ENCODE measurements at regions not wholly inside any gene's neighbourhood (a gene's known extent, or its start where the extent isn't known, plus 50 kb on each side); places are given as distances from the start of the nearest gene placed in this dataset.
"Not testable (repeated sequence)": the region's sequence is repeated elsewhere in the genome, so short reads cannot be mapped to it uniquely, and the experiment has no call there.

DNA sequence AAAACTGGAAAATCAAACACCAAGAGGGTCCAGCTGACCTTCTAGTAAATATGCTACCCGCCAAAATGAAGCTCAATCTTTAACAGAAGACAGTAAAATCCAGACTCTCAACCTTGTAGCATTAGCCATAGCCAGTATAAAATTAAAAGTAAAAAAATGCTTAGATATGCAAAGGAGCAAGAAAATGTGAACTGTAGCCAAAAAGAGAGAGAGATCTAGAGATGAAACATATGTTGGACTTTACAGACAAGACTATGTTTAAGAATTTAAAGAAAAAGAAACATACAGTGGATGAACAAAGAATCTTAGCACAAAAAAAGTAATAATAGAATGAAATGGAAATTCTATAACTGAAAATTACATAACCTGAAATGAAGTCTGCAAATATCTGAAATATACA, 344.5 kb downstream of the LRATD1 start:
- Histone ChIP-seq H3K9me3 (ENCODE audit: control insufficient read depth, insufficient read depth, low read length) (no peaks in the 10 kb centered on the region), H3K4me3 (ENCODE audit: low read depth, low read length) (no peak overlapping the region), H3K27me3 (ENCODE audit: control insufficient read depth, insufficient read depth, low read length) (no peaks in the 10 kb centered on the region), H3K36me3 (ENCODE audit: control insufficient read depth, insufficient read depth, low read length) (no peaks in the 10 kb centered on the region), H3K4me1 (ENCODE audit: control insufficient read depth, insufficient read depth, low read length) (no peaks in the 10 kb centered on the region), H3K27ac (ENCODE audit: low read depth, low read length) (no peak overlapping the region)
- WGBS (ENCODE audit: insufficient coverage): no CpG with 5 or more reads among the region's 1 CpG
- DNase-seq (ENCODE audit: low read depth in 4 of 6, low spot score in 6 of 6): peak in 1 of 6 donors; percentile 17

DNA sequence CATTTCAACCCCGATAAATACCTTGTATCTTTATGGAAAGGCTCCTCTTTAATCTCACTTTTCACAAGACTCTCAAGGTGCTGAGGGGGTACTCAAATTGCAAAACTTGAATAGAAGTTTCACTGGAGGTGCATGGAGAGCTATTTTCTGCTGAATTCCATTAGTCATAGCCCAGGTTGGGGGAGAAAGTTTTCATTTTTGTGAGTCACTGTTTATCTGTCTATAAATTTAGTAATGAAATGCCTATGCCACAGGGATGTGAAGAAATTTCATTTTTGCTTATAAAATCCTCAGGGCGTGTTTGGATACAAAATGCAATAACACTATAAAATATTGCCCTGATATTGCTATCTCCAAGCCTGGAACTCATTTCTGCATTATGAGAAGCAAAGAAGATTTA, 346.3 kb downstream of the LRATD1 start:
- H3K4me1 ChIP-seq (ENCODE audit: control insufficient read depth, insufficient read depth, low read length): no peaks in the 10 kb centered on the region
- no peak overlapping the region for H3K27ac ChIP-seq (ENCODE audit: low read depth, low read length)
- H3K36me3 ChIP-seq (ENCODE audit: control insufficient read depth, insufficient read depth, low read length): no peaks in the 10 kb centered on the region
- H3K27me3 ChIP-seq (ENCODE audit: control insufficient read depth, insufficient read depth, low read length): no peaks in the 10 kb centered on the region
- no CpG with 5 or more reads among the region's 2 CpGs for whole genome bisulfite sequencing (ENCODE audit: insufficient coverage)
- H3K9me3 ChIP-seq (ENCODE audit: control insufficient read depth, insufficient read depth, low read length): no peaks in the 10 kb centered on the region
- H3K4me3 ChIP-seq (ENCODE audit: low read depth, low read length): no peak overlapping the region
- DNase-seq (ENCODE audit: low read depth in 4 of 6, low spot score in 6 of 6): no peak

DNA sequence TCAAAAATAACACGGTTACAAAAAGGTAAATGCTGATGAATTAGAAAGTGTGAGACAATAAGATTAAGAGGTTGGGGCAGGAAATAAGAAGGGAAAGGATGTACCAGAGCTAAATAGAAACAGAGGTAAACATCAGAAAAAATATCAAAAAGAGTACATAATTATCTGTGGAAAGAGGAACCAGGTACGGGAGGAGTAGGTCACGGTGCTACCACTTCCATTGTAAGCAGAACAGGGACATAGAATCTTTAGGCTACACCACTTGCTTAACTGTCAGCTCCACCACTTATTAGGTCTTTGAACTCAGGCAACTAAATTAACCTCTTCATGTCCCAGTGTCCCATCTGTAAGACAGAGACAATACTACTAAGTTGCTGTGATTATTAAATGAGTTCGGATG, 350.3 kb downstream of the LRATD1 start:
- H3K9me3 ChIP-seq (ENCODE audit: control insufficient read depth, insufficient read depth, low read length): no peaks in the 10 kb centered on the region
- no peak overlapping the region for H3K27ac ChIP-seq (ENCODE audit: low read depth, low read length)
- no peak for DNase-seq (ENCODE audit: low read depth in 4 of 6, low spot score in 6 of 6)
- no peaks in the 10 kb centered on the region for H3K36me3 ChIP-seq (ENCODE audit: control insufficient read depth, insufficient read depth, low read length)
- H3K4me1 ChIP-seq (ENCODE audit: control insufficient read depth, insufficient read depth, low read length): no peaks in the 10 kb centered on the region
- no peaks in the 10 kb centered on the region for H3K27me3 ChIP-seq (ENCODE audit: control insufficient read depth, insufficient read depth, low read length)
- no peak overlapping the region for H3K4me3 ChIP-seq (ENCODE audit: low read depth, low read length)
- WGBS (ENCODE audit: insufficient coverage): no CpG with 5 or more reads among the region's 4 CpGs

DNA sequence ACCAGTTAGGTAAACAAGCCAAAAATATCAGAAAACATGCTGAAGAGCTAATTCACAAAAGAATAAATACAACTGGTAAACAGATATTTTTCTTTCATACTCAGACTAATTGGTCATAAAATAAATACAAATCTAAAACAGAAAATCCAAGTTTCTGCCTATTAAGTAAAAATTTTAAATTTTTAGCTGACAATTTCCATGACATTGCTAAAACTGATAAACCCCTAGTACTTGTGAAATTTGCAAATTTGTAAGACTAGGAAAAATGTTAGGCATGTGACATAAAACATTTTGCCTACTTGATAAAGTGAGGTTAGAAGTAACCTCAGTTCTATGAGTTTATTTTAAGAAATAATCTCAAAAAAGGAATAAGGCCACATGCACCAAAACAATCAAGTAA, 356.1 kb downstream of the LRATD1 start:
- Histone ChIP-seq H3K9me3 (ENCODE audit: control insufficient read depth, insufficient read depth, low read length) (no peaks in the 10 kb centered on the region), H3K4me3 (ENCODE audit: low read depth, low read length) (no peak overlapping the region), H3K4me1 (ENCODE audit: control insufficient read depth, insufficient read depth, low read length) (no peaks in the 10 kb centered on the region), H3K36me3 (ENCODE audit: control insufficient read depth, insufficient read depth, low read length) (no peaks in the 10 kb centered on the region), H3K27ac (ENCODE audit: low read depth, low read length) (no peak overlapping the region), H3K27me3 (ENCODE audit: control insufficient read depth, insufficient read depth, low read length) (no peaks in the 10 kb centered on the region)
- DNase-seq (ENCODE audit: low read depth in 4 of 6, low spot score in 6 of 6): no peak

DNA sequence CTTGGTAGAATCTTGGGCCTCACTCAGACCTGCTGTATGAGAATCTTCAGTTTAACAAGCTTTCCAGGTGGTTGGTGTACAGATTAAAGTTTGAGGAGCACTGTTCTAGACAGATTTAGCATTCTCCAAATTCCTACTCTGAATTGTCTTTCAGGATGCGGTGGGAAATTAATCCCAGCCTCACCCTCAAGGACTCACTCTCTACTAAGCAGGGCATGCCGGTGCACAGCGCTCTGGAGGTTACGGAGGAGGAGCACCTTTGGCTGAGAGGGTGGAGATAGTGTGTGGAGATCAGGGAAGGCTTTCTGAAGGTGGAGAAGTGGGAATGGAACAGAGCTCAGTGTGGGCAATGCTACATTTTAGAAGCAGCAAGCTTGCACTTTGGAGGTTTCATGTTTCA, 359.2 kb downstream of the LRATD1 start:
- Histone ChIP-seq H3K4me3 (ENCODE audit: low read depth, low read length) (no peak overlapping the region), H3K27ac (ENCODE audit: low read depth, low read length) (no peak overlapping the region), H3K36me3 (ENCODE audit: control insufficient read depth, insufficient read depth, low read length) (no peaks in the 10 kb centered on the region), H3K4me1 (ENCODE audit: control insufficient read depth, insufficient read depth, low read length) (no peaks in the 10 kb centered on the region), H3K27me3 (ENCODE audit: control insufficient read depth, insufficient read depth, low read length) (no peaks in the 10 kb centered on the region), H3K9me3 (ENCODE audit: control insufficient read depth, insufficient read depth, low read length) (no peaks in the 10 kb centered on the region)
- 92% methylated on average over 2 of the region's 4 CpGs for WGBS (ENCODE audit: insufficient coverage)
- no peak for DNase-seq (ENCODE audit: low read depth in 4 of 6, low spot score in 6 of 6)

DNA sequence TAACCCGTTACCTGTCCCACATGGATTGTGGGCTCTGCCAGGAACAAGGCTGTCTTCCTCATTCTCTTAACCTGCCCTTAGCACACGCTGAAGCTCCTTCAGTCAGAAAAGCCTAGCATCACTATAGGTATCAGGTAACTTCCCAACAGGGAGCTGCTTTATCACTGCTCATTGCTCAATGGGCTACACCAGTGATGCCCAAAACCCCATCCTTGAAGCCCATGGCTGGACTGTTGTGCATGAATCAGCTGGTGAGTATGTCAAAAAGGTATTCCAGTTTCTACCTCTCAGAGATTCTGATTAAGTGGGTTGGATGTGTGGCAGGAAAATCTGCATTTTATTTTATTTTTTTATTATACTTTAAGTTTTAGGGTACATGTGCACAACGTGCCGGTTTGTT, 362.2 kb downstream of the LRATD1 start:
- no peak overlapping the region for H3K27ac ChIP-seq (ENCODE audit: low read depth, low read length)
- H3K27me3 ChIP-seq (ENCODE audit: control insufficient read depth, insufficient read depth, low read length): no peaks in the 10 kb centered on the region
- no peaks in the 10 kb centered on the region for H3K4me1 ChIP-seq (ENCODE audit: control insufficient read depth, insufficient read depth, low read length)
- WGBS (ENCODE audit: insufficient coverage): 76% methylated on average over 2 of the region's 4 CpGs
- no peak for DNase-seq (ENCODE audit: low read depth in 4 of 6, low spot score in 6 of 6)
- no peaks in the 10 kb centered on the region for H3K36me3 ChIP-seq (ENCODE audit: control insufficient read depth, insufficient read depth, low read length)
- no peaks in the 10 kb centered on the region for H3K9me3 ChIP-seq (ENCODE audit: control insufficient read depth, insufficient read depth, low read length)
- no peak overlapping the region for H3K4me3 ChIP-seq (ENCODE audit: low read depth, low read length)

DNA sequence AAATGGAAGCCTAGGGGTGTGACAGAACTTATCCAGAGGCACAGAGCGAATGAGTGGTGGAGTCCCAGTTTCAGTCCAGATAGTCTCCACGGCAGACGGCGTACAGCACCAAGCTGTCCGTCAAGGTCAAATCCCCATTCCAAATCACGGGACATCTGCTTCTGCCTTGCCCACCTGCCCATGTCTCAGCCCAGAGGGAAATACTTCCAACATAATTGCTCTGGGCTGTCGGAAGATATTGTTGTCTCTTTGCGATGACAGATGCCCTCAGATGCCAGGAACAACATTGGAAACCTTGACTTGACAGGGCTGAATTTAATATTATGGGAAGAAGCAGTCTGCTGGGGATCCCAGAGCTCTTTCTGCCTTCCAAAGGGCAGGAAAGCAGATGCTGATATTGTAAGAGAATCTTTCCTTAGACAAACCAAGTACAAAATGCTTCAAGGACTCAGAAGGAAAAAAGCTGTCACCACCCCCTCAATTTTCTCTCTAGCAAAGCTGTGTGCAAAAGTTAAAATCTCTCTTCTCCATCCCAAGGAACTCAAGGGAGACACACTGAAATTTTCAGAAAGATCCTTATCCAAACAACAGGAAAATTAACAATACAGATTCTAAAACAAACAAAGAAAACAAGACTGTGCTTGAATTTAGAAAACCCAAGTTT, 364.0 kb downstream of the LRATD1 start:
- no peaks in the 10 kb centered on the region for H3K9me3 ChIP-seq (ENCODE audit: control insufficient read depth, insufficient read depth, low read length)
- no peaks in the 10 kb centered on the region for H3K36me3 ChIP-seq (ENCODE audit: control insufficient read depth, insufficient read depth, low read length)
- 93% methylated on average over 5 of the region's 8 CpGs for WGBS (ENCODE audit: insufficient coverage)
- DNase-seq (ENCODE audit: low read depth in 4 of 6, low spot score in 6 of 6): peak in 2 of 6 donors; percentile 33 to 41
- no peak overlapping the region for H3K27ac ChIP-seq (ENCODE audit: low read depth, low read length)
- H3K4me3 ChIP-seq (ENCODE audit: low read depth, low read length): no peak overlapping the region
- H3K4me1 ChIP-seq (ENCODE audit: control insufficient read depth, insufficient read depth, low read length): no peaks in the 10 kb centered on the region
- no peaks in the 10 kb centered on the region for H3K27me3 ChIP-seq (ENCODE audit: control insufficient read depth, insufficient read depth, low read length)

DNA sequence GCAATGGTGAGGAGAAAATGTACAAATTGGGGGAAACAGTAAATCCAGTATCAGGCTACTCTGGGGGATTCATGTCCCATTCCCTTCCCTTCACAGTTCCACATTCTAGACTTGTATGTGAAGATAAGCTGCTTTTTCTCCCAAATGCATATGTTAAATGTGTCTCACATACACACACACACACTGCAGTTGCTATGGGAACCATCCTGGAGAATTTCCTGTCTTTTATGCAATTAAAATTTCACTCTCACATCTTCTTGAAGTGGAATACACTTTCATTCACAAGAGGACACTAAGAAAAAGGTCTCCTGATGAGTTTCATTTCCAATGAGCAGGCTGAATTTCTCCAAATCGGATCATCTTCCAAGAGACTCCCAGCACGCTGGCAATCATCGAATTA, 366.0 kb downstream of the LRATD1 start:
- H3K9me3 ChIP-seq (ENCODE audit: control insufficient read depth, insufficient read depth, low read length): no peaks in the 10 kb centered on the region
- peak; percentile 7 to 93 (median 38) for DNase-seq (ENCODE audit: low read depth in 4 of 6, low spot score in 6 of 6)
- no peaks in the 10 kb centered on the region for H3K4me1 ChIP-seq (ENCODE audit: control insufficient read depth, insufficient read depth, low read length)
- H3K27ac ChIP-seq (ENCODE audit: low read depth, low read length): no peak overlapping the region
- no peaks in the 10 kb centered on the region for H3K36me3 ChIP-seq (ENCODE audit: control insufficient read depth, insufficient read depth, low read length)
- H3K27me3 ChIP-seq (ENCODE audit: control insufficient read depth, insufficient read depth, low read length): no peaks in the 10 kb centered on the region
- WGBS (ENCODE audit: insufficient coverage): 80% methylated on average over 3 of the region's 3 CpGs
- no peak overlapping the region for H3K4me3 ChIP-seq (ENCODE audit: low read depth, low read length)

DNA sequence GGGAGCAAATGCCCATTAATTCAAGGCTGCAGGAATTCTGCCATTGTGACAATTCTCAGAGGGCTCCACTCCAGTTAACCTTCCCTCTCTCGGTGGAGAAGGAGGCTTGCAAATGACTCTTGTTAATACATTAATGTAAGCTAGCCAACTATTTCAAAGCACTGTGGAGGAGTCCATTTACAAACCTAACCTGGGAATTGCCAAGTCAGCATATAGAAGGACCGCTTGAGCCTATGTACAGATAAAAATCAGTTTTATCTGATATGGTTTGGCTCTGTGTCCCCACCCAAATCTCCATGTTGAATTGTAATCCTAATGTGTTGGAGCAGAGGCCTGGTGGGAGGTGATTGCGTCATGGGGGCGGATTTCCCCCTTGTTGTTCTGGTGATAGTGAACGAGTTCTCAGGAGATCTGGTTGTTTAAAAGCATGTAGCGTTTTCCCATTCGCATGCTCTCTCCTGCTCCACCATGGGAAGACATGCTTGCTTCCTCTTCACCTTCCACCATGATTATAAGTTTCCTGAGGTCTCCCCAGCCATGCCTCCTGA, 366.7 kb downstream of the LRATD1 start:
- H3K4me1 ChIP-seq (ENCODE audit: control insufficient read depth, insufficient read depth, low read length): no peaks in the 10 kb centered on the region
- DNase-seq (ENCODE audit: low read depth in 4 of 6, low spot score in 6 of 6): no peak
- no peak overlapping the region for H3K4me3 ChIP-seq (ENCODE audit: low read depth, low read length)
- no peaks in the 10 kb centered on the region for H3K27me3 ChIP-seq (ENCODE audit: control insufficient read depth, insufficient read depth, low read length)
- no peak overlapping the region for H3K27ac ChIP-seq (ENCODE audit: low read depth, low read length)
- 100% methylated on average over 1 of the region's 7 CpGs for WGBS (ENCODE audit: insufficient coverage)
- no peaks in the 10 kb centered on the region for H3K9me3 ChIP-seq (ENCODE audit: control insufficient read depth, insufficient read depth, low read length)
- no peaks in the 10 kb centered on the region for H3K36me3 ChIP-seq (ENCODE audit: control insufficient read depth, insufficient read depth, low read length)

DNA sequence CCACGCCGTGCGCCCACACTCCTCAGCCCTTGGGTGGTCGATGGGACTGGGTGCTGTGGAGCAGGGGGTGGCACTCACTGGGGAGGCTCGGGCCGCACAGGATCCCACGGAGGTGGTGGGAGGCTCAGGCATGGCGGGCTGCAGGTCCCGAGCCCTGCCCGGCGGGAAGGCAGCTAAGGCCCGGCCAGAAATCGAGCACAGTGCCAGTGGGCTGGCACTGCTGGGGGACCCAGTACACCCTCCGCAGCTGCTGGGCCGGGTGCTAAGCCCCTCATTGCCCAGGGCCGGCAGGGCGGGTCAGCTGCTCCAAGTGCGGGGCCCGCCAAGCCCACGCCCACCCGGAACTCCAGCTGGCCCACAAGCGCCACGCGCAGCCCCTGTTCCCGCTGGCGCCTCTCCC, 370.0 kb downstream of the LRATD1 start:
- H3K27me3 ChIP-seq (ENCODE audit: control insufficient read depth, insufficient read depth, low read length); H3K27ac ChIP-seq (ENCODE audit: low read depth, low read length); H3K4me3 ChIP-seq (ENCODE audit: low read depth, low read length); H3K9me3 ChIP-seq (ENCODE audit: control insufficient read depth, insufficient read depth, low read length); H3K36me3 ChIP-seq (ENCODE audit: control insufficient read depth, insufficient read depth, low read length); DNase-seq (ENCODE audit: low read depth in 4 of 6, low spot score in 6 of 6); H3K4me1 ChIP-seq (ENCODE audit: control insufficient read depth, insufficient read depth, low read length): not testable (repeated sequence)
- WGBS (ENCODE audit: insufficient coverage): 99% methylated on average over 21 of the region's 26 CpGs

Data from spinal cord (tissue), 9 donors.